Mesodermal cell (in vitro differentiated cells): ENCODE measurements at regions not wholly inside any gene's neighbourhood (a gene's known extent, or its start where the extent isn't known, plus 50 kb on each side); places are given as distances from the start of the nearest gene placed in this dataset.
"Not testable (repeated sequence)": the region's sequence is repeated elsewhere in the genome, so short reads cannot be mapped to it uniquely, and the experiment has no call there.

Experiments used
- H3K27ac ChIP-seq: 2 replicates; pipeline ENCODE4 v1.7.0; 2013; ENCODE audit warnings: mild to moderate bottlenecking, low read depth, low read length, moderate library complexity; ENCODE audit not compliant: severe bottlenecking
- H3K36me3 ChIP-seq: 2 replicates; pipeline ENCODE4 v1.7.1; 2013; ENCODE audit warnings: mild to moderate bottlenecking, low read length, moderate library complexity; ENCODE audit not compliant: control insufficient read depth, insufficient read depth
- H3K4me1 ChIP-seq: one replicate; pipeline ENCODE4 v1.7.1; 2013; ENCODE audit warnings: mild to moderate bottlenecking, low read length; ENCODE audit not compliant: insufficient read depth, control insufficient read depth, poor library complexity, severe bottlenecking
- H3K4me3 ChIP-seq: 2 replicates; pipeline ENCODE4 v1.7.0; 2013; ENCODE audit warnings: low read length, control low read depth, mild to moderate bottlenecking; ENCODE audit not compliant: insufficient read depth, poor library complexity, severe bottlenecking; ENCODE audit errors: extremely low read depth
- H3K9me3 ChIP-seq: 2 replicates; pipeline ENCODE4 v1.7.1; 2013; ENCODE audit warnings: mild to moderate bottlenecking, low read length, moderate library complexity; ENCODE audit not compliant: control insufficient read depth
- WGBS, 2 experiments: methylation state at CpG; one replicate each; pipeline ENCODE4 v1.1.5; 2013; ENCODE audit warnings: missing lambda C conversion rate in 2 of 2; ENCODE audit not compliant: insufficient coverage in 2 of 2; 5-methylcytosine and 5-hydroxymethylcytosine counted together

DNA sequence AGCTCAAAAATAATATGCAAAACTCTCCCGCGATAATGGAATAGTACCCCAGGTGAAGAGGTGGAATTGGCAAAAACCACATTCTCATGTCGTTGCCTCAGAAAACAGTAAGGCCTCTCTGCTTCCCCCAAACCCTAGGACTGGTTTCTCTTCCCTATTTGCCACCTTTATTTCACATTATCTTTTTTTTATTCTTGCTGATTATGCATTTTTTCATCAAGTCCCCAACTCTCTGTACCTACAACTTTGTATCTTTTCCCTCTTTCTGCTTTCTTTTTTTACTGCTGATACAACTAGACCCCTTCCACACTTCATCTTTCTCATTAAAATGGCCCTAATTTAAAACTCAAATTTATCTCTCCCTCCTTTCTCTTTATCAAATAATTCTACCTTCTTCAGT is 1472.2 kb downstream of the SUCLG1 start:
- no peaks in the 10 kb centered on the region for H3K4me1 ChIP-seq
- H3K36me3 ChIP-seq = no peaks in the 10 kb centered on the region
- no peak overlapping the region for H3K27ac ChIP-seq
- H3K9me3 ChIP-seq = peaks cover 8% of the 10 kb centered on the region
- H3K4me3 ChIP-seq = no peak overlapping the region
- 90 to 93% methylated on average over 3 of the region's 3 CpGs for WGBS, 2 experiments

DNA sequence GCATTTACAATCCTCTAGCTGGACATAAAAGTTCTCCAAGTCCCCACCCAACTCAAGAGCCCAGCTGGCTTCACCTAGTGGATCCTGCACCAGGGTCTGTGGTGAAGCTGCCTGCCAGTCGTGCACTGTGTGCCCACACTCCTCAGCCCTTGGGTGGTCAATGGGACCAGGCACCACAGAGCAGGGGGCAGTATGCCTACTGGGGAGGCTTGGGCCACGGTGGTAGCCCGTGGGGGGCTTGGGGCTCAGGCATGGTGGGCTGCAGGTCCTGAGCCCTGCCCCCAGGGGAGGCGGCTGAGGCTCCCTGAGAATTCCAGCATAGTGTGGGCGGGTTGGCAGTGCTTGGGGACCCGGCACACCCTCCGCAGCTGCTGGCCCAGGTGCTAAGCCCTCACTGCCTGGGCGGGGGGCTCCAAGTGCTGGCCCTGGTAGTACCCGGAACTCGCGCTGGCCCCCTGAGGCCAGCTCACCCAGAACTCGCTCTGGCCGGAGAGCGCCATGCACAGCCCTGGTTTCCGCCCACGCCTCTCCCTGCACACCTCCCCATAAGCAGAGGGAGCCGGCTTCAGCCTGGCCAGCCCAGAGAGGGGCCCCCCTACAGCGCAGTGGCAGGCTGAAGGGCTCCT is 1473.4 kb downstream of the SUCLG1 start:
- peaks cover 13% of the 10 kb centered on the region for H3K9me3 ChIP-seq
- H3K4me3 ChIP-seq = no peak overlapping the region
- no peak overlapping the region for H3K27ac ChIP-seq
- no peaks in the 10 kb centered on the region for H3K4me1 ChIP-seq
- no peaks in the 10 kb centered on the region for H3K36me3 ChIP-seq
- 88 to 90% methylated on average over 11 to 15 of the region's 18 CpGs for WGBS, 2 experiments

DNA sequence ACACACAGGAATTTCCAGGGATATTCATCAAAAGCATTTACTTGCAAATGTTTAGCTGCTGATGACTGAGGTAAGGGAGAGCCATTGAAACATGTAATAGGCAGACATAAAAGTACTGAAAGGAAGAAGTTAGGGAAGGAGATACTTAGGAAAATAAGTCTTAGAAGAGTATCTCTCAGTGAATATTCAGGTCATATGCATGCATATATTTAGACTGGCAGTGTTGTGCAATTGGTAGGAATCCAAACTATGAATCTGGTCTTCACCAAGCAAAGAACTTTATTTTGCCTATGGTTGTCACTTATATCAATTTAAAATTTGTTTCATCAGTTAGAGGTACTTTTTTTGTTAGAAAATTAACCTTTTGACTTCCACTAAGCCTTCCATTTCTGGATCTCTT is 1490.7 kb downstream of the SUCLG1 start:
- Histone ChIP-seq H3K9me3 (no peaks in the 10 kb centered on the region), H3K36me3 (no peaks in the 10 kb centered on the region), H3K27ac (no peak overlapping the region), H3K4me1 (no peaks in the 10 kb centered on the region), H3K4me3 (no peak overlapping the region)

DNA sequence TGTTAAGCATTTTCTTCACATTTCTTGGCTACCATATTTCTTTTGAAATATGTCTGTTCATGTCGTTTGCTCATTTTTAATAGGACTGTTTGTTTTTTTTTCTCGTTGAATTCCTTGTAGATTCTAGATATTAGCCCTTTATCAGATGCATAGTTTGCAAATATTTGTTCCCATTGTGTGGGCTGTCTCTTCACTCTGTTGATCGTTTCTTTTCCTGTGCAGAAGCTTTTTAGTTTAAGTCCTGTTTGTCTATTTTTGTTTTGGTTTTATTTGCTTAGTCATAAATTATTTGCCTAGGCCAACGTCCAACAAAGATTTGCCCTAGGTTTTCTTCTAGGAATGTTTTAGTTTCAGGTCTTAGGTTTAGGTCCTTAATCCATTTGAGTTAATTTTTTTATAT is 1494.7 kb downstream of the SUCLG1 start:
- 57 to 100% methylated on average over 1 to 2 of the region's 4 CpGs for WGBS, 2 experiments
- Histone ChIP-seq H3K4me1 (no peaks in the 10 kb centered on the region), H3K27ac (no peak overlapping the region), H3K9me3 (no peaks in the 10 kb centered on the region), H3K36me3 (no peaks in the 10 kb centered on the region), H3K4me3 (no peak overlapping the region)

DNA sequence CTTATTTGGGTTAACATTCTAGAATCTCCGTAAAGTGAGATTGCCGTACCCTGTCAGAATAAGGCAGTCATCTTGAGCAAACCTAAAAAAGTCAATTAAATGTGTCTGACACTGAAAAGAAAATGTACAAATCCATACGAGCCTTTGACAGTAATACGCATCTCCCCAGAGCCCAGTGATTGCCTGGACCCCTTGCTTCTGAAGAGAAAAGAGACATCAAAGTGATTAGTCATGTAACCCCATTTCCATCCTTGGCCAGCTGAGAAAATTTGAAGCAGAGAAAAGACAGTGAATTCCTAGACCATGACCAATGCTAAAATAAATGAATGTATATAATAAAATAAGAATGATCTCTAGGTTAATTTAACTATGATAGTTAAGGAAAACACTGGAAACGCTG is 1499.4 kb downstream of the SUCLG1 start:
- no peaks in the 10 kb centered on the region for H3K4me1 ChIP-seq
- WGBS, 2 experiments = 94 to 96% methylated on average over 4 of the region's 5 CpGs
- no peak overlapping the region for H3K27ac ChIP-seq

DNA sequence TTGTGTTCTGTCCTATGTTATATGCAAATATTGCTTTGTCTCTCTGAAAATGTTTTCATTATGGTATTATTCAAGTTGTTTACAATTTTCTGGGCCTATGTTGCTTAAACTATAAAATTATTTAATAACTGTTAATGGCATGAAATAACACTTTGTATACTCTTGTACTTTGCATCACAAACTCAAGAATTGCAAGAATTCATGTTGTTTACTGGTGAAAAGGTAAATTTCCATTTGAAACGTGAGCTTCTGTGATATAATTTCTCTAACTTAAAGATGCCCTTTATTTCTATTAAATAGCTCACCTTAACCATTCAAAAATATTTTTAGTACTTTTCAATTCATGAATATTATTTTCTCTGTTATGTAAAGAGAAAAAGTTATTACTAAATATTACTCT is 1504.2 kb downstream of the SUCLG1 start:
- Histone ChIP-seq H3K27ac (no peak overlapping the region), H3K4me1 (no peaks in the 10 kb centered on the region), H3K4me3 (no peak overlapping the region), H3K36me3 (no peaks in the 10 kb centered on the region), H3K9me3 (no peaks in the 10 kb centered on the region)
- WGBS, 2 experiments = no CpG with 5 or more reads among the region's 1 CpG

More for the DNA sequence above, 1499.4 kb downstream of the SUCLG1 start:
- no peaks in the 10 kb centered on the region for H3K36me3 ChIP-seq
- no peak overlapping the region for H3K4me3 ChIP-seq
- no peaks in the 10 kb centered on the region for H3K9me3 ChIP-seq

DNA sequence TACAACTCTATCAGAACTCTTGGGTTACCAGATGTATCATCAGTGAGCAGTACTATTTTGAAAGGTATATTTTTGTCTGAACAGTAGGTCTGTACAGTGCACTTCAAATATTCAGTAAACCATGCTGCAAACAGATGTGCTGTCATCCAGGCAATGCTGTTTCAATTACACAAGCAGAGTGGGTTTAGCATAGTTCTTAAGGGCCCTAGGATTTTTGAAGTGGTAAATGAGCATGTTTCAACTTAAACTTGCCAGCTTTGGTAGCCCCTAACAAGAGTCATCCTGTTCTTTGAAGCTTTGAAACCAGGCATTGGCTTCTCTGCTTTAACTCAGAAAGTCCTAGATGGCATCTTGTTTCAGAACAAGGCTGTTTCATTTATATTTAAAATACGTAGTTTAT is 1519.9 kb downstream of the SUCLG1 start:
- Histone ChIP-seq H3K9me3 (no peaks in the 10 kb centered on the region), H3K4me3 (no peak overlapping the region), H3K27ac (no peak overlapping the region), H3K4me1 (no peaks in the 10 kb centered on the region), H3K36me3 (no peaks in the 10 kb centered on the region)
- WGBS, 2 experiments = 100% methylated on average over 1 of the region's 1 CpG; no CpG with 5 or more reads in 1 of the 2 experiments

DNA sequence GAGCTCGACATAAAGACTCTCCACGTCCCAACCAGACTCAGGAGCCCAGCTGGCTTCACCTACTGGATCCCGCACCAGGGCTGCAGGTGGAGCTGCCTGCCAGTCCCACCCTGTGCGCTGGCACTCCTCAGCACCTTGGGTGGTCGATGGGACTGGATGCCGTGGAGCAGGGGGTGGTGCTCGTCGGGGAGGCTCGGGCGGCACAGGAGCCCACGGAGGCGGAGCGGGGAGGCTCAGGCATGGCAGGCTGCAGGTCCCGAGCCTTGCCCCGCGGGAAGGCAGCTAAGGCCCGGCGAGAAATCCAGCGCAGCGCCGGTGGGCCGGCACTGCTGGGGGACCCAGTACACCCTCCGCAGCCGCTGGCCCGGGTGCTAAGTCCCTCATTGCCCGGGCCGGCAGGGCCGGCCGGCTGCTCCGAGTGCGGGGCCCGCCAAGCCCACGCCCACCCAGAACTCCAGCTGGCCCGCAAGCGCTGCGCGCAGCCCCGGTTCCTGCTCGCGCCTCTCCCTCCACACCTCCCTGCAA is 1520.7 kb downstream of the SUCLG1 start:
- H3K4me1 ChIP-seq, H3K27ac ChIP-seq, H3K36me3 ChIP-seq, H3K9me3 ChIP-seq, H3K4me3 ChIP-seq: not testable (repeated sequence)
- 78 to 96% methylated on average over 11 to 16 of the region's 40 CpGs for WGBS, 2 experiments

DNA sequence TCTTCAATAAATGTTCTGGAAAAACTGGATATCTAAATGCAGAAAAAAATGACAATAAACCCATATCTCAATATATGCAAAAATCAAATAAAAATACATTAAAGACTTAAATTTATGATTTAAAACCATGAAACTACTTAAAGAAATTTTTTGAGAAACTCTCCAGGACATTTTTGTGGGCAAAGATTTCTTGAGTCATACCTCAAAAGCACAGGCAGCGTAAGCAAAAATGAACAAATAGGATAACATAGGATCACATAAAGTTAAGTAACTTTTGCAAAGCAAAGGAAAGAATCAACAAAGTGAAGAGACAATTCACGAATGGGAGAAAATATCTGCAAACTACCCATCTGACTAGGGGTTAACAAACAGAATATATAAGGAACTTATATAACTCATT is 1545.5 kb downstream of the SUCLG1 start:
- no CpG with 5 or more reads among the region's 2 CpGs for WGBS, 2 experiments

DNA sequence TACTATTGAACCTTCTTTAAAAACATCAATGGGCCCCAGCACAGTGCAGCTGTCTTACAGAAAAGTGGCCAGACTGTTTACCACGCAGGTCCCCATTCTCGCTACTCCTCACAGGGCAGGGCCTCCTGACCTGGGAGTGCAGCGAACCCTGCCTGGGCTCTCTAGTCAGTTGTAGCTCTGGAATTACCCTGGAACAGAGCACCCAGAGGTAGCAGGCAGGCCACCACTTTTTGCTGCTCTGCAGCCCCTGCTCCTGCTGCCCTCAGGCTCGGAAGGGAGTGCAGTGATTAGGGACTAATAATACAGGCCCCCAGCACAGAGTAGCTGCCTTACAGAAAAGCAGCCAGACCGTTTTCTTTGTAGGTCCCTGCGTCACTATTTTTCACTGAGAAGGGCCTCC is 1563.0 kb downstream of the SUCLG1 start:
- no peak overlapping the region for H3K27ac ChIP-seq
- no peak overlapping the region for H3K4me3 ChIP-seq
- H3K4me1 ChIP-seq = no peaks in the 10 kb centered on the region
- no peaks in the 10 kb centered on the region for H3K36me3 ChIP-seq
- no peaks in the 10 kb centered on the region for H3K9me3 ChIP-seq
- 86 to 94% methylated on average over 5 to 6 of the region's 6 CpGs for WGBS, 2 experiments

More for the DNA sequence above, 1545.5 kb downstream of the SUCLG1 start:
- H3K4me1 ChIP-seq = no peaks in the 10 kb centered on the region
- H3K36me3 ChIP-seq = no peaks in the 10 kb centered on the region
- H3K4me3 ChIP-seq = no peak overlapping the region
- no peak overlapping the region for H3K27ac ChIP-seq
- H3K9me3 ChIP-seq = no peaks in the 10 kb centered on the region

DNA sequence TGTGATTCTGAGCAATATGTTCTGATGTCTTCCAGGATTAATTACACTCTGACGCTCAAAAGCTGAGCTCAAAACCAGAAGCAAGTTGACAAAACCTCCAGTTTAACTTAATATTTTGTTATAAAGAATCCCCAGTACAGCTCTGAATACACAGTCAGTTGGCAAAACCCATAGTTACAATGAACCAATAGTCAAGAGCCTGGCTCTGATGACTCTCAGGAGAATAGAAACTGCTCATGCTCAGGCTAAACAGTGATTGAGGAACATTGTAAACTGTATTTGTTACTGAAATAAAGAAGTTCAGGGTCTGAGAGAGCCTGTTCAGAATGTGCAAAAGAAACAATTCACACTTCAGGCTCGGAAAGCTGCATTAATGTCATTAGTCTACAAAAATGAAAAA is 1565.9 kb downstream of the SUCLG1 start:
- no peaks in the 10 kb centered on the region for H3K36me3 ChIP-seq
- no peaks in the 10 kb centered on the region for H3K9me3 ChIP-seq
- no peak overlapping the region for H3K4me3 ChIP-seq
- WGBS, 2 experiments = 83 to 100% methylated on average over 1 of the region's 2 CpGs
- no peaks in the 10 kb centered on the region for H3K4me1 ChIP-seq
- no peak overlapping the region for H3K27ac ChIP-seq
